HG02981 (cell line): ENCODE measurements at regions not wholly inside any gene's neighbourhood (a gene's known extent, or its start where the extent isn't known, plus 50 kb on each side); places are given as distances from the start of the nearest gene placed in this dataset.

ENCODE experiments used
- ATAC-seq: cut with Tn5 transposase; IDR thresholded peaks from one replicate; pipeline ENCODE4 v1.9.1; 2021; ENCODE audit warnings: mild to moderate bottlenecking, moderate library complexity; ENCODE audit not compliant: unreplicated experiment

GRCh38 chr2:5442736-5443135 lies 249.4 kb upstream of the SOX11 start:
- ATAC-seq, result no peak

DNA sequence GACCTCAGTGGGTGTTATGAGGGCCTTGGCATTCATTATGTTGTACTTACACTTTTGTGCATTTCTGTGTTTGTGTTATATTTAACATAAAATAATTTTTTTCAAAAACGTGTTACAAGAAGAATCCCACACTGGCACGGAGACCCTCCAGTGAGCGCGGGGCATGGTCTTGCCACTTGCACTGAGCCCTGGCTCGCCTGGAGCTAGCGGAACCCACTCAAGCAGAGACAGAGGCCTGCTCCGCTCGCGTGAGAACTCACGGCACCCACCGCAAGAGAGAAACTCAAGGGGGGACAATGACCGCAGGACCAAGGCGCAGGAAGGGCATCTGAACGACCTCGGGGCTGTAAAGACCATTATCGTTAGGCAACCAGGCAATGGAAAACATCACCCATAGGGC lies 248.0 kb upstream of the SOX11 start:
- no peak for ATAC-seq

GRCh38 chr2:5444854-5445253 lies 247.3 kb upstream of the SOX11 start:
- ATAC-seq, result no peak

DNA sequence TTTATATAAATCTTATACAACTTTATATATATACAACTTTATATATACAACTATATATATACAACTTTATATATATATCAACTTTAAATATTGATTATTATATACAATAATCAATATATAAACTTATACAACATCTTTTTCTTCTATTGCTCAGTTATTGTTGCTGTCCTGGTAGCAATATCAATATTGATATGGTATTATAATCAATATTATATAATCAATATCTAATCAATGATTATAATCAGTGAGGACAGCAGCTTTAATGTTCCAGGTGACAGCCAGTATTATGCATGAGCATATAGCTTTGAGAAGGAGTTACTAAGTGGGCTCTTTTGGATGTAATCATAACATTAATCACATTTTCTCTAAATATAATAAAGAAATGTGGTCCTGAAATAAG lies 242.3 kb upstream of the SOX11 start:
- no peak for ATAC-seq

- no peak for ATAC-seq
Observed at GRCh38 chr2:5453220-5454050, 238.7 kb upstream of the SOX11 start.

DNA sequence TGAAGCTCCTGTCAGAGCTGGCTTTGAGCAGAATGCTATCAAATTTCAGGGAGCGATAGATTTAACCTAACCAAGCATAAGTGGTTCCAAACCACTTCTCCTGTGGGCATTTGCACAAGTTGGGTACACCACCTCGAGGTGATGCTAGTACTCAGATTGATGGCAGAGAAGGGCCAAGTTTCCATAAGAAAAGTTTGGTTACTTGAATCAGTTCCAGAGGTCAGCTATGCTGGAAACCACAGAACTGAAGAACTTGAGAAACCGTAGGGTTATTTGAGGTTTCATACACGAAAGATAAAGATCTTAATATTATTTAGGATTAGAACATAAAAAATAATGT lies 238.2 kb upstream of the SOX11 start:
- ATAC-seq, result no peak

DNA sequence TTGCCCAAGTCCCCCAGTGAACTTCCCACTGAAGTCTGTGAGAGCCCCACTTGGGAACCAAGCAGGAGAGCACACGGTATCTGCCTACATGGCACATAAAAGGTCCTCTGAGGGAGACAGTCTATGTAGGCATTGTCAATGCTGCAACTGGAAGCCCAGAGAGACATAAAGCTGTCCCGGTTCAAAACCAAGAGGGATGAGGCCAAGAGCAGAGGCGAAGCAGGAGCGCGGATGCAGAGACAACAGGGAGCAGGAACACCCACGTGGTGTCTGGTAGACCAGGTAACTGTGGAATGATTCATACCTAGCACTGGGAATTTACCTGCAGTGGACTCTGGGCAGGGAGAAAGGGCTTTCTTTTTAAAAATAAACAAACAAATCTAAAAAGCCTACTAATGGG lies 233.1 kb upstream of the SOX11 start:
- no peak for ATAC-seq

- ATAC-seq, result no peak
Observed at GRCh38 chr2:5464657-5465056, 227.5 kb upstream of the SOX11 start.

- ATAC-seq, result no peak
Observed at GRCh38 chr2:5465859-5466258, 226.3 kb upstream of the SOX11 start.

DNA sequence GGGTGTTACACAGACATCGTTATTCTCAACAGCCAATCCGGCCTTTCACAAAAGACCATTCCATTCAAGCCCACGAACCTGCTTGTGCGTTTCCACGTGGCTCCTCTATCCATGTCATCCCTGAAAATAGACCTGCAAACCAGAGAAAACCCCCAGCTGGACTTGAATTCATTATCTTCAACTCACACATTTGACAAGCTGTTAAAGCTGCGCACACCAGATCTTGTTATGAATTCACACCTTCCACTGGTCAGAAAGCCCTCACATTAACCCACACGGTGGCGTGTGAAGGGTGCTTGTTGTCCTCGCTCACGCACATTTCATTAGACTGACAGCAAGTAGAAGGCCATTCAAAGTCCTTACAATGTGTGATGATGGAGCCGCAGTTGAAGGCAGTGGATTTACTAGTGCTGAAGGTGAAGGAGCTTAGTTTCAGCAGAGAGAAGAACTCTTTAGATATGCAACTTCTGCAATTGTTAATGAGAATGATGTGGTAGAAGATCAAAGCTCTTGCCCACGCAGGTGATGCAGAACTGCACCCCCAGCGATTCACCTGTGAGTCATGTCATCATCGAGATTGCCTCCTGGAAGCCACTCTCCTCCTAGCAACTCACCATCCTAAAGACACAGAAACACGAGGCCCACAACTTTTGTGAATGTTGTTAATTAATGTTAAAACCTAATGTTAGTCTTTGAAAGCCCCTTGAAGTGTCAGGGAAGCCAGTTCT lies 224.8 kb upstream of the SOX11 start:
- no peak for ATAC-seq

- ATAC-seq, result no peak
Observed at GRCh38 chr2:5472673-5473072, 219.5 kb upstream of the SOX11 start.

GRCh38 chr2:5473635-5474034 lies 218.5 kb upstream of the SOX11 start:
- ATAC-seq, result no peak

GRCh38 chr2:5474716-5475115 lies 217.5 kb upstream of the SOX11 start:
- ATAC-seq, result no peak

DNA sequence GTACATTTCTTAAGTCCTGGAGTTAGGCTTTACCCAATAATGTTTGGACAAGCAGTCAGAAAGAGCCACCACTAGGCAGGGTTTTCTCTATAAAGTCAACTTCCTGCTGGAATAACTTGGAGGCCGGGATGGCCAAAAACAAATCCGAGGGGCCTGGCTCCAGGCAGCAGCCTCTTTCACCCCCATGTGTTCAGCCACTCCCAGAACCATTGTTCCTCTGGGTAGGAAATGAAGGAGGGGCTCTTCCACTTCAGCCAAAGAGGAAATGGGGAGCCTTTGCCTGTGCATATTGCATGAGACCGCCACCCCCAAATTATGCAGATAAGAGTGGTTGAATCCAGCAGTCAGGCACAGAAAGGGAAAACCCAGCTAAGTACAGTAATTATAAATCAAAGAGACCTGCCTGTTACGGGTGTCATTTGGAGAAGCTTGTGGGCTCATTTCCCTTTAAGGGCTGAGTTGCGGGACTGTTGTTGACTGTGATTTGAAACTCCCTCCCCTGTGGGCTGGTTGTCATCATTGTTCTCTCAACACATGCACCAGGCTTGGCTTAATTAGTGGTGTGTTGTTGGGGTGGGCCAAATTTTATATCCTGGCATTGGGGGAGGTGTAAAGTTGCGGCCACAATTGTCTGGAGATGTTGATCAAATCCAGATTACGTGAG lies 212.8 kb upstream of the SOX11 start:
- ATAC-seq, result no peak

- no peak for ATAC-seq
Observed at GRCh38 chr2:5482929-5483331, 209.3 kb upstream of the SOX11 start.

GRCh38 chr2:5484868-5485267 lies 207.3 kb upstream of the SOX11 start:
- no peak for ATAC-seq

GRCh38 chr2:5491523-5491922 lies 200.7 kb upstream of the SOX11 start:
- ATAC-seq, result no peak

- ATAC-seq, result no peak
Observed at GRCh38 chr2:5493256-5493655, 198.9 kb upstream of the SOX11 start.

GRCh38 chr2:5494212-5494611 lies 198.0 kb upstream of the SOX11 start:
- ATAC-seq, result no peak

DNA sequence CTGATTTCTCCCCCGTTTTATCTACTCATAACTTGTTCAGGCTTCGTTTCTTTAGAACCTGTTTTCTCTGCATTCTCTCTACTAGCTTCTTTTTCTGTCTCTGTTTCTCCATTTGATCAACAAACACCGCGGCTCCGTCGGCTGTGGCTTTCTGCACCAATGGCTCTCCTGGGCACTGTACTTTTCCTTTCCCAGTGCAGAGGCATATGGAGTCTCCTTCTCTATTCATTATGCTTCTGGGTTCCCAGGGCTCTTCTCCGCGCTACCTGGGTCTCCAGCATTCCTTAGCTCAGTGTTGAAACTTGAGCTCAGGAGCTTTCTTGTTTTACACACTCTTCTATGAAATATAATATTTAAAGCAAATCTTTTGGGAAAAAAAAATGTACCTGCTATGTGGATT lies 196.6 kb upstream of the SOX11 start:
- ATAC-seq, result no peak

DNA sequence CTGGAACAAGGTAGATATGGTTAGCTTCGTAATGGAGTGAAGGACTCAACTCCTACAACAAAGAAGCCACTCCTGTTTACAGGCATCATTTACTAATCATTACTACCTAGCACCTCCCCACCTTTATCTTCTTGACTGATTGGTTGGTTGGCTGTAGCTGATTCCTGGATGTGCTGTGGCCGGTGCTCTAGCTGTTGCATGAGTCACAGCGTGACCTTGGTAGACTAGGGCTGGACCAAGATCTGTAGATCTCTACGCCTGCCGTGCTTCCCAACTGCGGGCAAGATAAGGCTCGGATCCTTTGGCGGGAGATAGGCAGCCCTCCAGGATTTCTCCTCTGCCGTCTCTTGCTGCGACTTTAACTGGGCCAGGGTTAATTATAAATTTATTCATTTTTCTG lies 194.3 kb upstream of the SOX11 start:
- ATAC-seq, result no peak

DNA sequence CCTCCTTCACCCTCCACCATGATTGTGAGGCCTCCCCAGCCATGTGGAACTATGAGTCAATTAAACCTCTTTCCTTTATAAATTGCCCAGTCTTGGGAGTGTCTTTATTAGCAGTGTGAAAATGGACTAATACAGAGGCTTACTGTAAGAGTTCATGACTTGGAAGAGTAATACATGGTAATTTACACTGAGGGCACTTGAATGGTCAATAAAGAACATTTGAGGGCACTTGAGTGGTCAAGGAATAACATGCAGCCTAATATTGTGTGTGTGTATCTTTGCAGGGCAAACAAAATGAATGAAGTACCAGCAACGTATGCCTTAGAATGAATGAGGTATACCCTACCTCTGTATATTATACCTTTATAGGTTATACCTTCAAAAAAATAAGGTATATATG lies 190.4 kb upstream of the SOX11 start:
- no peak for ATAC-seq
